Kidney glomerular epithelial cell (primary cell): ENCODE measurements at regions not wholly inside any gene's neighbourhood (a gene's known extent, or its start where the extent isn't known, plus 50 kb on each side); places are given as distances from the start of the nearest gene placed in this dataset.
A peak's percentile ranks its signal among the peaks of the same experiment; 100 is the strongest.

Source experiments
- DNase-seq: peaks from one replicate; lab custom pipeline; 2025; lab: John Stamatoyannopoulos, UW

GRCh38 chr13:76711550-76712182 lies 174.5 kb downstream of the KCTD12 start:
- no peak for DNase-seq

GRCh38 chr13:76709851-76710250 lies 176.4 kb downstream of the KCTD12 start:
- no peak for DNase-seq

DNA sequence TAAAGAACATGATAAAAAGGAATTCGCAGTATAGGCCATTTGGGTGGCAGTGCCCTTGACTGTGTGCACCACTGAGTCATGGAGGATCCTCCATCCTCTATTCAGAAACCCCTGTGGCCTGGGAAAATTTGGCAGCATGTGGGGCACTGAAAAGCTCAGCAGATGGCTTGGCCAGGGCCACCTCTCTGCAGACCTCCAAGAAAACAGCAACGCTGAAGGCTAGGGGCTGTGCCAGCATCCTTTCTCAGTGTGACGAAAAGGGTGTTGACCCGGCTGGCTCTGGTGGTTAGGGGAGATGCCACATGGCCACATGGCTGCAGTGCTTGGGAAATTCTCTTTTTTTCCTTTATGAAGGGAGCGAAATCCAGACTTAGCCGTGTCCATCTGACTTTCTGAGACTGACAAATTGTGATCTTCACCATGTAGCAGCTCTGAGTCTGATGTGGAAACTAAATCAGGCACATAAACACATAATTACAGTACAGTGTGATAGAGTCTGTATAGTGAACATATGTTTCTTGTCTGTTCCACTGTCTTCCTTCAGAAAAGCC lies 178.0 kb downstream of the KCTD12 start:
- DNase-seq, result no peak

DNA sequence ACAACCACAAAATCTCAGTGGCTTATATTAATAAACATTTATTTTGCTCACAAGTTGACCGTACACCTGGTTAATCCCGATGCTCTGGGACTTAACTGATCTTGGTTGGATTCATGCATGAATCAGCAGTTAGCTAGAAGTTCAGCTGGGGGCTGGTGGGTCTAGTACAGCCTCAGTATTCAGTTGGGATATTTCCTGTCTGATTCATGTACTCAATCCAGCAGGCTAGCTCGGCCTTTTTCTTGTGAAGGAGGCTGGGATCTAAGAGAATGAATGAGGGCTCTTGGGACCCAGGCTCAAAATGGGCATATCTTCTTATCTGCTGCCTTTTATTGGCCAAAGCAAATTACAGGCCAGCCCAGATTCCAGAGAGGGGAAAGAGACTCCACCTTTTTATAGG lies 178.8 kb downstream of the KCTD12 start:
- no peak for DNase-seq

- DNase-seq, result no peak
These were observed 182.4 kb downstream of the KCTD12 start for GRCh38 chr13:76703621-76704288.

- no peak for DNase-seq
These were observed 183.0 kb downstream of the KCTD12 start for GRCh38 chr13:76703216-76703615.

- DNase-seq, result no peak
These were observed 188.9 kb downstream of the KCTD12 start for GRCh38 chr13:76697288-76697687.

DNA sequence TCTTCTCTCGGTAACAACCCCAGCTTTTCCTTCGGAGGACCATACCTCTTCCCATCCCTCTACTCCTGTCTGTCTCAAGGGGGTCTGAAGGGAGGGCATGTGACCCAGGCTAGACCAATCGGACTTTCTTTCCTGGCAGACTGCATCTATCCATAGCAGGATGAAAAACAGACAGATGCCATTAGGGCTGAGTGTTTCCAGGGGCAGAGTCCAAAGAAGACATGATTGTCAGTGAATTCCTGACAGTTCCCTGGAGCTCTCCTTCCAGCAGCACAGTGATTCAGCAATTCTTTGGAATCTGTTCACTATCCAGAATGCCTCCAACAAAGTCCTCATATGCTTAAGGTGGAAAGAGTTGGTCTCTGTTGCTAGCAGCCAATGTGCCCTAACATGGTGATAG lies 189.8 kb downstream of the KCTD12 start:
- no peak for DNase-seq

GRCh38 chr13:76693086-76693485 lies 193.1 kb downstream of the KCTD12 start:
- no peak for DNase-seq

- no peak for DNase-seq
These were observed 193.9 kb downstream of the KCTD12 start for GRCh38 chr13:76692346-76692745.

GRCh38 chr13:76690611-76691010 lies 195.6 kb downstream of the KCTD12 start:
- no peak for DNase-seq

- no peak for DNase-seq
These were observed 198.7 kb downstream of the KCTD12 start for GRCh38 chr13:76687467-76687866.

GRCh38 chr13:76685938-76686337 lies 200.3 kb downstream of the KCTD12 start:
- DNase-seq, result no peak

GRCh38 chr13:76684336-76684735 lies 201.9 kb downstream of the KCTD12 start:
- no peak for DNase-seq

- DNase-seq, result no peak
These were observed 202.4 kb downstream of the KCTD12 start for GRCh38 chr13:76683854-76684253.

DNA sequence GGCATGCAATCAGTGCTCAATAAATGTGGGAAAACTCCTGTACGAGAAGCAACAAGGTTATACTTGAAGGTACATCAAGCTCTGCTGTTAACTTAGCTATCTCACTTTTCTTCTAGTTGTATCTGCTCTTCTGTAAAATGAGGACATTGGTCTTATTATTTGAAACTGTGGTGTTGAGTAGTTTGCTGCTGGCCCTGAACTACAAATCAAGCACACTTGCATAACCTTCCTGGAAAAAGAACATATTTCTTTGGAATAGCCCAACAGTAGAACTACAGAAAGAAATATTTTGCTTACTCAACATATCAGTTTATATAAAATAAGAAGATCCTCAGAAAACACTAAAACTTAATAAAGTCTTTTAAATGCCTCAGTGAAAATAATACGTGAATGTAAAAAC lies 203.0 kb downstream of the KCTD12 start:
- no peak for DNase-seq

DNA sequence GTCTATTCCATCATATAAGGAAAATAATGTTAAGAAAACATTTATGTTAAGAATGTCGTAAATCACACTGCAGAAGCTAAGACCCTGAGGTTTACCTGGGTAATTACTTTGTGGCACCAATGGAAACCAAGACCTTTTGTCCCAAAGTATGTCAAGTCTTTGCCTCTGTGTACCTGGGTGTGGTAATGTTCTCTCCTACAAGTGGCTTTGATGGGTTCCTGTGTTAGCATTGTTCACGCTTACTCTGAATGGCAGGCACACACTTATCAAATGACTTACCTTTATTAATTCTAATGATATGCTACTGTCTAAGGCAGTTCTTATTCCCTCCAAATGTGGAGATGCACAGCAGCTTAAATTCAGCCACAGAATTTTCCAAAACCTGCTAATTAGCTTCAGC lies 206.1 kb downstream of the KCTD12 start:
- no peak for DNase-seq

DNA sequence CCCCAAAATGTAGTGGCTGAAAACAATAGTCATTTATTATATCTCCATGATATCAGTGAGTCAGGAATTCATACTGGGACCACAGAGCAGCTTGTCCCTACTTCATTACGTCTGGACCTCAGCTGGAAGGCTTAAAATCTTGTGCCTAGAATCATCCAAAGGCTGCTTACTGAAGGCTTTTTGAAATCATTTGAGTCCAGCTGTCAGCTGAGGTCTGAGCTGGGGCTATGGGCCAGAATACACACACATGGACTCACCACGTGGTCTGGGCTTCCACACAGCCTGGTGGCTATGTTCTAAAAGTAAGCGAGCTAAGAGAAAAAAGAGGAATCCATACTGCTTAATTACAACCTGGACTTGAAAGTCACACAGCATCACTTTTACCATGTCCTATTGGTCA lies 209.2 kb downstream of the KCTD12 start:
- DNase-seq, result no peak

DNA sequence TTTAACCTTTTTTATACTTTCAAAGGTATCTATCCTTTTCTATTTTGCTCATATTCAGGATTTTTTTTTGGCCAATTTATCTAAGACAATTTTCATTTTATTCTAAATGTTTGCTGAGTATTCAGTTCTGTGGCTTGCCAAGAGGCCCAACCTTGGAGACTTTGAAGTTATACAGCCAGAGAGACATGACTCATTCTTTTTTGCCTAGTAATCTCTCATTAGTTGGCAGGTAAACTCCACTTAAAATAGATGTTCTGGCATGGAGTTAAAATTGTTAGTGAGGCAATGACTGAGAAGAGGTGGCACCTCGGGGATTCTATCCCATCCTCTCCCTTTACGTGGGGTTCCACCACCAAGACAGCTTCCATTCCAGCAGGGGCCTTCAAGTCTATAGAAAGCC lies 213.8 kb downstream of the KCTD12 start:
- no peak for DNase-seq

DNA sequence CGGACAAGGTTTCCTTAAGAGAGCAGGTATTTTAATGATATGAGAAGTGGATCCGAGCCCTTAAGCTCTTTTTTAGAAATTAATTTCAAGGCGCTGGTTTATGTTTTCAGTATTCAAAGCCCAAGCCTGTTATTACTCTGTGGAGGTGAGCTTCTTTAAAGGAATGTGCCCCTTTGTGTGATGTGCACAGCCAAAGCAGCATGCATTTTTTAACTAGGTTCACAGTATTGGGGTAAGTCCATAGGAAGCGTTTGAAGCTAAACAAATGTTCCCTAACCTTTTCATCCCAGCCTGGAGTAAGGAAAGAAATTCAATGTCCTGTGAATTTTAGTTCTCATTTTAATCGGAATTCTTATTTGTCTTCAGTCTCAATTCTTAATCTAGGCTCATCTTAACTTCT lies 217.5 kb downstream of the KCTD12 start:
- no peak for DNase-seq

GRCh38 chr13:76668141-76668540 lies 218.1 kb downstream of the KCTD12 start:
- no peak for DNase-seq

GRCh38 chr13:76667551-76667950 lies 218.7 kb downstream of the KCTD12 start:
- peak; percentile 1 for DNase-seq

DNA sequence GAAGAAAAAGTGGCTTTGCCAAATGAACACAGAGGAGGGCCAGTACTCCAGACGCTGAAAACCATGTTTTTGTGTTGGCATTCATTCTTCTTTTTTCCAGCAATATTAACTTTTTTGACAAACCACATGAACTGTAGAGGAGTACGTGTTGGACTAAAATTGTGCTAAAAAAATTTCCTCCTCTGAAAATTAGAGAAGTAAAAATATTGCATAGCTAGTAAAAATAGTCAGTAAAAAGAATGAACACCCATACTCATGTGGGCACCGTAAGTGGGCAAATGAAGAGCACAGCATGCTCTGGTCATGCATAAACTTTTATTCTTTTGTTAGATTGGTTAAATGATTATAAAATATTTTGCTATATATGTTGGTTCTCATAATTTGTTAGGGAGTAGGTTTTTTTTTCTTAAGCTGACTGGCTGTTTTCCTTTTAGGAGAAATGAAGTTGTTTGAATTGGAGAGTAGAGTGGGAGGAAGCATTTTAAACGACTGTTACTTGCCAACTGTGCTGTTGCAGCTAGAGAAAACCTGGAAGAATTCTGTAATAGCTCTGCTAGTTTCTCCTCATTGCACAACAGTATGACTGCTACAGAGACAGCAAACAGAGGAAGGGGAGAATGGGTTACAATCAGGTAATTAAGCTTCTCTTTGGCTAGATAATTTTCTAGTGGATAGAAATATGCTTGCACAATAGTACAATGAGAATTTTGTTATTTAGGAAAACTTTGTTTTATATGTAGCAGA lies 222.4 kb downstream of the KCTD12 start:
- no peak for DNase-seq
